ENCODE measurements at regions not wholly inside any gene's neighbourhood (a gene's known extent, or its start where the extent isn't known, plus 50 kb on each side); places are given as distances from the start of the nearest gene placed in this dataset.

DNA sequence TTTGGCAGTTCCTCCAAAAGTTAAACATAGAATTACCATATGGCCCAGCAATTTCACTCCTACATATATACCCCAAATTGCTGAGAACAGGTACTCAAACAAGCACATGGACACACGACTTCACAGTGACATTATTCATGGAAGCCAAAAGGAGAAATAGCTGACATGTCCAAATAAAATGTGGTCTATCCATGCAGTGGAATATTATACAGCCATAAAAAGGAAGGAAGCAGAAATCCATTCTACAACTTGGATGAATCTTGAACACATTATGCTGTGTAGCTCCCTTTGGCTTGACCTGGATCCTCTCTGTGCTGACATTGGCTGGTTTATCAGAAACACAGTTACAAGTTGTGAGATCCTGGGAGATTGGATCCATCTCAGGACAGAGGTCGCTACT is 370.9 kb upstream of the EEF2KMT start:
- TF ChIP-seq, protein P1, sequence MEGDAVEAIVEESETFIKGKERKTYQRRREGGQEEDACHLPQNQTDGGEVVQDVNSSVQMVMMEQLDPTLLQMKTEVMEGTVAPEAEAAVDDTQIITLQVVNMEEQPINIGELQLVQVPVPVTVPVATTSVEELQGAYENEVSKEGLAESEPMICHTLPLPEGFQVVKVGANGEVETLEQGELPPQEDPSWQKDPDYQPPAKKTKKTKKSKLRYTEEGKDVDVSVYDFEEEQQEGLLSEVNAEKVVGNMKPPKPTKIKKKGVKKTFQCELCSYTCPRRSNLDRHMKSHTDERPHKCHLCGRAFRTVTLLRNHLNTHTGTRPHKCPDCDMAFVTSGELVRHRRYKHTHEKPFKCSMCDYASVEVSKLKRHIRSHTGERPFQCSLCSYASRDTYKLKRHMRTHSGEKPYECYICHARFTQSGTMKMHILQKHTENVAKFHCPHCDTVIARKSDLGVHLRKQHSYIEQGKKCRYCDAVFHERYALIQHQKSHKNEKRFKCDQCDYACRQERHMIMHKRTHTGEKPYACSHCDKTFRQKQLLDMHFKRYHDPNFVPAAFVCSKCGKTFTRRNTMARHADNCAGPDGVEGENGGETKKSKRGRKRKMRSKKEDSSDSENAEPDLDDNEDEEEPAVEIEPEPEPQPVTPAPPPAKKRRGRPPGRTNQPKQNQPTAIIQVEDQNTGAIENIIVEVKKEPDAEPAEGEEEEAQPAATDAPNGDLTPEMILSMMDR (IDR thresholded peaks at IDR 0.05) = no peak
- no peak for TF ChIP-seq POLR2A (IDR thresholded peaks at IDR 0.05)
